K562 (cell line): ENCODE measurements at regions not wholly inside any gene's neighbourhood (a gene's known extent, or its start where the extent isn't known, plus 50 kb on each side); places are given as distances from the start of the nearest gene placed in this dataset.

ENCODE experiments used
- BCL6 ChIP-seq: fragments of 250-450 bp; sonication (Bioruptor Pico); IDR thresholded peaks from 2 replicates; pipeline ENCODE4 v1.4.0; 2020
- DEAF1 ChIP-seq: fragments of 450-650 bp; formaldehyde crosslinking; IDR thresholded peaks from 2 replicates; pipeline ENCODE4 v1.4.0; 2020; ENCODE audit warnings: mild to moderate bottlenecking, moderate library complexity
- EP400 ChIP-seq: fragments of 450-650 bp; IDR thresholded peaks from 2 replicates; pipeline ENCODE4 v1.6.1; 2017; ENCODE audit warnings: antibody characterized with exemption, mild to moderate bottlenecking, moderate library complexity
- ESRRB ChIP-seq: fragments of 250-450 bp; sonication (Bioruptor Pico); IDR thresholded peaks from 2 replicates; pipeline ENCODE4 v1.5.0; 2020; ENCODE audit warnings: mild to moderate bottlenecking, moderate library complexity, borderline replicate concordance
- FIP1L1 ChIP-seq: fragments of 200-400 bp; formaldehyde crosslinking; IDR thresholded peaks from 2 replicates; pipeline ENCODE4 v1.6.1; 2018; ENCODE audit warnings: mild to moderate bottlenecking, low read depth, low read length; ENCODE audit not compliant: poor library complexity, severe bottlenecking
- FOS ChIP-seq: IDR thresholded peaks from 3 replicates; pipeline ENCODE4 v1.6.1; 2011; ENCODE audit not compliant: insufficient read length; ENCODE audit errors: extremely low read depth
- FOXJ3 ChIP-seq: sonication (generic); formaldehyde crosslinking; IDR thresholded peaks from 2 replicates; pipeline ENCODE4 v1.4.0; 2020; ENCODE audit warnings: mild to moderate bottlenecking, missing genetic modification reagents
- FOXP1 ChIP-seq: sonication (generic); formaldehyde crosslinking; IDR thresholded peaks from 2 replicates; pipeline ENCODE4 v1.8.0; 2022; ENCODE audit warnings: mild to moderate bottlenecking, missing genetic modification reagents
- GTF2E2 ChIP-seq: fragments of 200-800 bp; sonication (Bioruptor generic); IDR thresholded peaks from 2 replicates; pipeline ENCODE4 v1.6.1; 2016; ENCODE audit warnings: missing genetic modification characterization, missing compliant biosample characterization
- KAT2B ChIP-seq: IDR thresholded peaks from one replicate; pipeline ENCODE4 v1.6.1; 2012; ENCODE audit warnings: low read depth, mild to moderate bottlenecking, control low read depth, inconsistent platforms, low read length, moderate library complexity
- MCM7 ChIP-seq, 2 experiments: fragments of 450-650 bp; IDR thresholded peaks; 2 replicates each; pipeline ENCODE4 v1.6.1; 2016 to 2018
- MYBL2 ChIP-seq, 2 experiments: fragments of 450-650 bp in 1 of 2; sonication (generic) in 1 of 2; formaldehyde crosslinking in 1 of 2; IDR thresholded peaks; 2 replicates each; pipeline versions ENCODE4 v1.6.1 to v1.8.1; 2017 to 2022; ENCODE audit warnings: borderline replicate concordance in 1 of 2, inconsistent platforms in 1 of 2, low read depth in 1 of 2, mild to moderate bottlenecking in 1 of 2, missing genetic modification reagents in 1 of 2, moderate library complexity in 1 of 2
- PTTG1 ChIP-seq: fragments of 450-650 bp; IDR thresholded peaks from 2 replicates; pipeline ENCODE4 v1.6.1; 2016; ENCODE audit warnings: low read depth, mild to moderate bottlenecking, missing genetic modification characterization, missing compliant biosample characterization
- SIN3A ChIP-seq, 2 experiments: fragments of 150-350 bp in 1 of 2; IDR thresholded peaks; 2 replicates each; pipeline ENCODE4 v1.6.1; 2011 to 2016; ENCODE audit warnings: borderline replicate concordance in 2 of 2, low read depth in 2 of 2, low read length in 2 of 2, mild to moderate bottlenecking in 2 of 2, moderate library complexity in 2 of 2; ENCODE audit not compliant: control insufficient read depth in 1 of 2
- SRF ChIP-seq, 2 experiments: fragments of 250-450, 450-650 bp in 1 of 2; sonication (Bioruptor Pico) in 1 of 2; sonication (generic) in 1 of 2; formaldehyde crosslinking; IDR thresholded peaks; 2 replicates each; pipeline versions ENCODE4 v1.5.0 to v1.5.1; 2020 to 2022; ENCODE audit warnings: mild to moderate bottlenecking in 1 of 2, missing genetic modification reagents in 1 of 2
- TARDBP ChIP-seq: fragments of 450-650 bp; IDR thresholded peaks from 2 replicates; pipeline ENCODE4 v1.6.1; 2016
- TEAD4 ChIP-seq, 2 experiments: sonication (generic) in 1 of 2; formaldehyde crosslinking in 1 of 2; IDR thresholded peaks; 2 replicates each; pipeline versions ENCODE4 v1.6.1 to v1.8.0; 2012 to 2022; ENCODE audit warnings: borderline replicate concordance in 1 of 2, inconsistent platforms in 1 of 2, low read length in 1 of 2, mild to moderate bottlenecking in 1 of 2, missing genetic modification reagents in 1 of 2
- THRB ChIP-seq: fragments of 450-650 bp; formaldehyde crosslinking; conservative IDR thresholded peaks from 2 replicates; pipeline ENCODE4 v1.4.0; 2022; ENCODE audit warnings: mild to moderate bottlenecking, missing genetic modification characterization
- TF ChIP-seq, protein P1 (sequence below), 3 experiments: fragments of 200-800 bp in 1 of 3; fragments of 250-450 bp in 1 of 3; fragments of 450-650 bp in 1 of 3; sonication (Bioruptor Pico) in 1 of 3; sonication (Bioruptor generic) in 1 of 3; formaldehyde crosslinking in 1 of 3; IDR thresholded peaks; 2 replicates each; pipeline versions ENCODE4 v1.6.1 to v1.8.0; 2016 to 2022; ENCODE audit warnings: mild to moderate bottlenecking in 2 of 3, missing genetic modification characterization in 2 of 3, missing compliant biosample characterization in 1 of 3, moderate library complexity in 1 of 3

GRCh38 chr4:55729351-55730279 lies 90.0 kb upstream of the EXOC1L start (continued):
- TF ChIP-seq THRB (CRISPR knock-in tag) (no peak), PTTG1 (tag) (no peak; the same call in 1 of the 2 replicates), TARDBP (no peak), SIN3A (IDR thresholded peaks at IDR 0.05; ENCODE audit: borderline replicate concordance in 2 of 2, control insufficient read depth in 1 of 2, low read depth in 2 of 2, low read length in 2 of 2) (no peak), KAT2B (no peak), FOXJ3 (CRISPR knock-in tag) (no peak), GTF2E2 (tag) (0 out of 2 replicates have a peak, but pooled peaks have one; percentile 34), TEAD4 (IDR thresholded peaks at IDR 0.05; ENCODE audit: low read length) (peak; percentile 96), TEAD4 (CRISPR knock-in tag; IDR thresholded peaks at IDR 0.05; ENCODE audit: borderline replicate concordance) (no peak), MCM7 (IDR thresholded peaks at IDR 0.05) (no peak), FIP1L1 (no peak), EP400 (no peak; the same call in 1 of the 2 replicates), SRF (CRISPR knock-in tag; IDR thresholded peaks at IDR 0.05) (peak in 1 of 2 experiments; percentile 27; a peak in 1 of 4 replicates), DEAF1 (CRISPR knock-in tag) (no peak), FOXP1 (no peak), FOS (no peak), MYBL2 (IDR thresholded peaks at IDR 0.05; ENCODE audit: low read depth) (peak; percentile 77; the same call in 1 of the 2 replicates), MYBL2 (CRISPR knock-in tag; IDR thresholded peaks at IDR 0.05; ENCODE audit: borderline replicate concordance) (no peak), ESRRB (CRISPR knock-in tag) (no peak), BCL6 (CRISPR knock-in tag) (no peak)
- TF ChIP-seq, protein P1, sequence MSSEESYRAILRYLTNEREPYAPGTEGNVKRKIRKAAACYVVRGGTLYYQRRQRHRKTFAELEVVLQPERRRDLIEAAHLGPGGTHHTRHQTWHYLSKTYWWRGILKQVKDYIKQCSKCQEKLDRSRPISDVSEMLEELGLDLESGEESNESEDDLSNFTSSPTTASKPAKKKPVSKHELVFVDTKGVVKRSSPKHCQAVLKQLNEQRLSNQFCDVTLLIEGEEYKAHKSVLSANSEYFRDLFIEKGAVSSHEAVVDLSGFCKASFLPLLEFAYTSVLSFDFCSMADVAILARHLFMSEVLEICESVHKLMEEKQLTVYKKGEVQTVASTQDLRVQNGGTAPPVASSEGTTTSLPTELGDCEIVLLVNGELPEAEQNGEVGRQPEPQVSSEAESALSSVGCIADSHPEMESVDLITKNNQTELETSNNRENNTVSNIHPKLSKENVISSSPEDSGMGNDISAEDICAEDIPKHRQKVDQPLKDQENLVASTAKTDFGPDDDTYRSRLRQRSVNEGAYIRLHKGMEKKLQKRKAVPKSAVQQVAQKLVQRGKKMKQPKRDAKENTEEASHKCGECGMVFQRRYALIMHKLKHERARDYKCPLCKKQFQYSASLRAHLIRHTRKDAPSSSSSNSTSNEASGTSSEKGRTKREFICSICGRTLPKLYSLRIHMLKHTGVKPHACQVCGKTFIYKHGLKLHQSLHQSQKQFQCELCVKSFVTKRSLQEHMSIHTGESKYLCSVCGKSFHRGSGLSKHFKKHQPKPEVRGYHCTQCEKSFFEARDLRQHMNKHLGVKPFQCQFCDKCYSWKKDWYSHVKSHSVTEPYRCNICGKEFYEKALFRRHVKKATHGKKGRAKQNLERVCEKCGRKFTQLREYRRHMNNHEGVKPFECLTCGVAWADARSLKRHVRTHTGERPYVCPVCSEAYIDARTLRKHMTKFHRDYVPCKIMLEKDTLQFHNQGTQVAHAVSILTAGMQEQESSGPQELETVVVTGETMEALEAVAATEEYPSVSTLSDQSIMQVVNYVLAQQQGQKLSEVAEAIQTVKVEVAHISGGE (CRISPR knock-in tag; IDR thresholded peaks at IDR 0.05), result peak in 1 of 3 experiments; percentile 70; a peak in 2 of 6 replicates
